SK-MEL-5 (cell line): ENCODE measurements at regions not wholly inside any gene's neighbourhood (a gene's known extent, or its start where the extent isn't known, plus 50 kb on each side); places are given as distances from the start of the nearest gene placed in this dataset.
"Not testable (repeated sequence)": the region's sequence is repeated elsewhere in the genome, so short reads cannot be mapped to it uniquely, and the experiment has no call there.

ENCODE experiments used
- DNase-seq: peaks from one replicate; pipeline ENCODE4 v3.0.0-alpha.2; 2016; ENCODE audit warnings: low read depth, low spot score
- in situ Hi-C: cut with HindIII; loops from 2 replicates; pipeline ENCODE4 v1.10.0; 2016; ENCODE audit warnings: low sequenced_read_pairs, high pct_unique_total_duplicates, low pct_unique_long_range_greater_than_20kb

- DNase-seq, result no peak
- in situ Hi-C loops, result no loop called here
These were observed 50.3 kb upstream of the KYNU start for GRCh38 chr2:142827170-142827569.

DNA sequence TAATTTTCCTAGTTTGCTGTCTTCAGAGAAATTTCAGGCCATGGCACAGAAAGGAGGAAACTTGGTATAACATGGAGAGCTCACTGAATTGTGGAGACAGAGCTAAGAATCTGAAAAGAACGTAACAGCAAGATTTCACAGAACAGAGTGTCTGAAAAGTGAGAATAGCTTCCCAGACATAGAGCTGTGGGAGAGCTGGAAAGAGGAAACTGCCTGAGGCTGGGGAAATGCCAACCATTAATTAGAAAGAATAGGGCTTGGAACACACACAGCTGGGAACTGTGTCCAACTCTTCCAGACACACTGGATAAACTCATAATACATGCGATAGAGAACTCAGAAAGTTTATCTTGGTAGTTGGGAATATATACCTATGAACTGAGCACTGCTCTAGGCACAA is 51.6 kb upstream of the KYNU start:
- DNase-seq, result peak; percentile 45
- in situ Hi-C loops, result no loop called here

- in situ Hi-C loops, result no loop called here
- DNase-seq, result no peak
These were observed 52.7 kb upstream of the KYNU start for GRCh38 chr2:142824756-142825155.

DNA sequence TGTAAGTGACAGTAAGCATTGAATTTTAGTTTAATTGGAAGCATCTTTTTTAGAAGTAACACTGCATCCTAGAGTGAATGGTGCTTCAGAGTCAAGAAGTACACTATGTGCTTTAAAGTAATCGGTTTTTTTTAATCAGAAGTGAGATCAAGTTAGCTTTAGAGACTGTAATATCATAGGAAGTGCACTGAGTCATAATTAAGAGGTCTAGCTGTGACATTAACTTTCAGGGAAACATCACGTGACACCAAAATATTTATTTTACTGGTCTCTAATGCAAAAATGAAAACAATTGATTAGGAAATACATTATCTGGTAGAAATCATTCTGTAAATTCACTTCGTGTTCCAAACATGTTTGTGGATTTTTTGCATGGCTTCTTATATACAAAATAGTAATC is 55.3 kb upstream of the KYNU start:
- in situ Hi-C loops, result no loop called here
- DNase-seq, result no peak

GRCh38 chr2:142819411-142819810 is 58.1 kb upstream of the KYNU start:
- in situ Hi-C loops, result no loop called here
- no peak for DNase-seq

GRCh38 chr2:142815375-142815774 is 62.1 kb upstream of the KYNU start:
- in situ Hi-C loops, result no loop called here
- no peak for DNase-seq

GRCh38 chr2:142813830-142814829 is 63.3 kb upstream of the KYNU start:
- DNase-seq, result no peak
- in situ Hi-C loops, result no loop called here

- DNase-seq, in situ Hi-C loops: not testable (repeated sequence)
These were observed 65.8 kb upstream of the KYNU start for GRCh38 chr2:142811644-142812043.

DNA sequence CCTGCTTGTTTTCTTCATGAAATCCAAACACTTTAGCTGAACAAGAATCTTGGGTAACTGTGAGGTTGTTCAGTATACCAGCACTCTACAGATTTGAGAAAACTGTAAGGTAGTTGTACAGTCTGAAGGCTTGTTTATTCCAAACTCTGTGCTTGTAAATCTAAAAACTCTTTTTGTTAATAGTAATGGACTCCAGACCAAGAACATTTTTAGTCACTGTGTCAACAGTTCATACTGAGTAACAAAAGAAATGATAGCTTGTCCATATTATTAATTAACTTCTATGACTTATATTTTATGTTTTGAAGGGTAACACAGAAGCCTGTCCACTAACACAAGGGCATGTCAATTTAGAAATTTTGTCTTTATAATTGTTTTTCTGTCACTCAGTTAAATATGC is 72.2 kb upstream of the KYNU start:
- in situ Hi-C loops, result no loop called here

GRCh38 chr2:142803158-142803557 is 74.3 kb upstream of the KYNU start:
- in situ Hi-C loops, result no loop called here
- DNase-seq, result no peak

More for the DNA sequence above, 72.2 kb upstream of the KYNU start:
- no peak for DNase-seq

GRCh38 chr2:142796588-142796987 is 80.9 kb upstream of the KYNU start:
- in situ Hi-C loops, result no loop called here

DNA sequence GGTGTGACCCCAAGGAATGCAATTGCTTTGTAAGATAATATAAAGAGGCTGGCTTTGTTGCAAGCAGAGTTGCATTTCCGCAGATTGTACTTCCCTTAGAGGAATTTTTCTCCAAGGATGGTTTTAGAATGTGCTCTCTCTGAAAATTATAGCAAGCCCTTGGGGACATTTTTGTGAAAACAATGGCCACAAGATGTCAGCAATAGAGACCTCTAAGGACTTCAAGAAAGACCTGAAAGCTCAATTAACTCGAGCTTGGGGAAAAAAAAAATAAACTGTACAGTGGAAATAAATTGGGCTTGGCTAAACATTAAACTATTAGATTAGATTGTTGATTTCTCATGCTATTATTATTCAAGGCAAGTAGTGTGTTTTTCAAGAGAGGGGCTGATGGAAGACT is 81.3 kb upstream of the KYNU start:
- peak; percentile 11 for DNase-seq
- in situ Hi-C loops, result no loop called here

More at GRCh38 chr2:142796588-142796987, 80.9 kb upstream of the KYNU start:
- DNase-seq, result no peak

DNA sequence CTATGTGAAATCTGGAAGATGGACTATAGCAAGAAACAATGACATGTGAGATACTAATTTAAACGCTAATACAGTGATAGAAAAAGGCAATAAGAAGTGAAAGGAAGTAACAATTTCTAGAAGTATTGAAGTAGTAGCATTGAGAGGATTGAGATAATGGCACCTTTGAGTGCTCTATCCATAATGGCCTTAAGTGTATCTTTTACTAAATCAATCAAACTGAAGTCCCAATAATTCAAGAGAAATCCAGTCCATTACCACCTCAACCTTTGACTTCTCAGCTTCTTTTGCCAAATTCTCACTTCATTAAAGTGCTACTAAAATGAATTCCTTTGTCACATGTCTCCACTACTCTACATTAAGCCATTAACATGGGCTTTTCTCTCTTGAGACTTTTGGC is 82.6 kb upstream of the KYNU start:
- DNase-seq, result no peak
- in situ Hi-C loops, result no loop called here

- in situ Hi-C loops, DNase-seq: not testable (repeated sequence)
These were observed 85.1 kb upstream of the KYNU start for GRCh38 chr2:142792328-142792727.

DNA sequence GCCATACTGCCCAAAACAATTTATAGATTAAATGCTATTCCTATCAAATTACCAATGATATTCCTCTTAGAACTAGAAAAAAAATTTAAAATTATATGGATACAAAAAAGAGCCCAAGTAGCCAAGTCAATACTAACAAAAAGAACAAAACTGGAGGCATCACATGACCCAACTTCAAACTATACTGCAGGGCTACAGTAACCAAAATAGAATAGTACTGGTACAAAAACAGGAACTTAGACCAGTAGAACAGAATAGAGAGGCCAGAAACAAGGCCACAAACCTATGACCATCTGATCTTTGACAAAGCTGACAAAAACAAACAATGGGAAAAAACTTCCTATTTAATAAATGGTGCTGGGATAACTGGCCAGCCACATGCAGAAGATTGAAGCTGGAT is 86.1 kb upstream of the KYNU start:
- DNase-seq, result no peak
- in situ Hi-C loops, result no loop called here

DNA sequence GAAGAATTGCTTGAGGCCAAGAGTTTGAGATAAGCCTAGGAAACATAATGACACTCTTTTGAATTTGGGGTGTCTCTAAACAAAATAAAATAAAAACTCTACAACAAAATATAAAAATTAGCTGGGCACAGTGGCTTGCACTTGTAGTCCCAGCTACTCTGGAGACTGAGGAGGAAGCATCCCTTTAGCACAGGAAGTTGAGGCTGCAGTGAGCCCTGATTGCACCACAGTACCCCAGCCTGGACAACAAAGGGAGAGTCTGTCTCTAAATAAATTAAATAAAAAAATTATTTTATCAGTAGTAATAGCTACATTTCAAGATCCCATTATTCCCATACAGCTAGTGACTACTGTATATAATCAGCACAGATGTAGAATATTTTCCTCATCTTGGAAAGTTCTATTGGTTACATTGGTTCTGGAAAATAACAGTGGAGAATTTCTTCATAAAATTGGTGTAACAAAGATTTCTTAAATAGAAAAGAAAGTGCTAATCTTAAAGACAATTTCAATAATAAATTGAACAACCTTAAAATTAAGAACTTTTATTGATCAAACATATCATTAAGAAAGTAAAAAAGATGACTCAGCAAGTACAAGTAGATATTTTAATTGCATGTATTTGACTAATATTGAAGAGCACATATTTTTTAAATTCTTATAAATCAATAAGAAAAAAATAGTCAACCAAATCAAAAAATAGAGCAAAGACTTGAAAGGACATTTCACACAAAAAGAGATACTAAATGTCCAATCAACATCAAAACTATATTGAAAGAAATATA is 90.4 kb upstream of the KYNU start:
- in situ Hi-C loops, result no loop called here
- DNase-seq, result no peak

DNA sequence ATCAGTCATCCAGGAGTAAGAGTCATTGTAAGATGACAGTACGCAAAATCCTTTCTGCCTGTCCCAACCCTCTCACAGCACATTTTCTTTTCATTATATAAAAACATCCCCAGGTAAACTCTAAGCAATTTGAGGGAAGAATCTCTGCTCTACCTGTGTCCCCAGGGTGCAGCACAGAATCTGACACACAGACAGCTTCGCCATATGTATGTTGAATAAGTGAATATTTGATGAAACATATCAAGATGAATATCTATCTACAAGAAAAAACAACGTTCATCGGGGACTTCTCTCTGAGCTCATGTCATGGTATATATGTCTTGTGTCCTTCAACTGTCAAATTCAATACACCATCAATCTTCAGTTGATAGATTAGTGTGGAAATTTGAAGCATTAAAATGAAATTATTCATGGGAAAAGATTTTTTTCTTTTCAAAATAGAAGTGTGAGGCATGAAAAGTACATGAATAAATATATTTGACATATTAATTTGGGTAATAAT is 94.5 kb upstream of the KYNU start:
- in situ Hi-C loops, result no loop called here
- DNase-seq, result no peak

DNA sequence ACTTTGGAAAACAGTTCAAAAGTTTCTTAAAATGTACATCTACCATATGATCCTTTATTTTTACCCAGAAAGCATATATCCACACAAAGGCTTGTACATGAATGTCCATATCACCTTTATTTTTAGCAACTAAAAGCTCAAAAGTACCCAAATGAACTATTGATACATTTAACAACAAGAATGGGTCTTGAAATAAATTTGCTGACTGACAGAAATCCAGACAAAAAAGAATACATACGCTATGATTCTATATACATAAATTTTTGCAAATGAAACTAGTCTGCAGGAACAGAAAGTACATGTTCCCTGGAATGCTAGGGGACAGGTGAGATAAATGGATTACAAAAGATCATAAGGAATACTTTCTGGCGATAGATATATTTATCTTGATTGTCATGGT is 96.3 kb upstream of the KYNU start:
- in situ Hi-C loops, result no loop called here
- no peak for DNase-seq
